Skin epidermis (tissue), 12 donors: ENCODE measurements at regions not wholly inside any gene's neighbourhood (a gene's known extent, or its start where the extent isn't known, plus 50 kb on each side); places are given as distances from the start of the nearest gene placed in this dataset.

ENCODE experiments used
- H3K27ac ChIP-seq, 21 experiments: fragments of 200-600 bp; sonication (generic) in 11 of 21; one replicate each; pipeline ENCODE4 v1.5.0; 2020; ENCODE audit warnings: mild to moderate bottlenecking in 3 of 21, inconsistent platforms in 2 of 21, moderate library complexity in 2 of 21
- H3K4me3 ChIP-seq, 7 experiments: fragments of 200-600 bp; sonication (generic) in 2 of 7; one replicate each; pipeline ENCODE4 v1.5.0; 2020; ENCODE audit warnings: inconsistent platforms in 2 of 7, mild to moderate bottlenecking in 2 of 7, moderate library complexity in 1 of 7

DNA sequence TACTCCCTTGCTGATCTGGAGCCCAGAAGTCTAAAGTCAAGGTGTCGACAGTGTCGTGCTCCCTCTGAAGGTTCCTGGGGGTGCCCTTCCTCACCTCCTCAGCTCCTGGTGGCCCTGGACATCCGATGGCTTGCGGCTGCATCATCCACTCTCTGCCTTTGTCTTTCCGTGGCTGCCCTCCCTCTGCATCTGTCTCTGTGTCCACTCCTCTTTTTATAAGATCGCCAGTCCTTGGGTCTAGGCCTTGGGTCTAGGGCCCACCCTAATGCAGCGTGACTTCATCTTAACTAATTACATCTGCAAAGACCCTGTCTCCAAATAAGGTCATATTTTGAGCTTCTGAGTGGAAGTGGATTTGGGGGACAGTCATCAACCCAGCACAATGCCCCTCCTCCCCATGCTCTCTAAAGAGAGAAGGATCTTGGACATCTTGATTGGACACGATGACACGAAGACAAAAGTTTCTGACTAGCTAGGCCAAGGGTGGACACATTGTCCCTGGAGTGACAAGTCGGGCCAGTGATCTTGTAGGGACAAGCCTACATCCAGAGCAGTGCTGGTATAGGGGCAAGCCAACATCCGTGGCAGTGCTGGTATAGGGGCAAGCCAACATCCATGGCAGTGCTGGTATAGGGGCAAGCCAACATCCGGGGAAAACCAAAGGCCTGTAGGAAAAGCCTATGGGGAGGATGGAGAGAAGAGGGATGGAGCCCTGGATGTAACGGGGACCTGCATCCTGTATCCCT, 93.9 kb upstream of the DIO3 start:
- Histone ChIP-seq H3K27ac (no peak overlapping the region), H3K4me3 (no peak overlapping the region)

DNA sequence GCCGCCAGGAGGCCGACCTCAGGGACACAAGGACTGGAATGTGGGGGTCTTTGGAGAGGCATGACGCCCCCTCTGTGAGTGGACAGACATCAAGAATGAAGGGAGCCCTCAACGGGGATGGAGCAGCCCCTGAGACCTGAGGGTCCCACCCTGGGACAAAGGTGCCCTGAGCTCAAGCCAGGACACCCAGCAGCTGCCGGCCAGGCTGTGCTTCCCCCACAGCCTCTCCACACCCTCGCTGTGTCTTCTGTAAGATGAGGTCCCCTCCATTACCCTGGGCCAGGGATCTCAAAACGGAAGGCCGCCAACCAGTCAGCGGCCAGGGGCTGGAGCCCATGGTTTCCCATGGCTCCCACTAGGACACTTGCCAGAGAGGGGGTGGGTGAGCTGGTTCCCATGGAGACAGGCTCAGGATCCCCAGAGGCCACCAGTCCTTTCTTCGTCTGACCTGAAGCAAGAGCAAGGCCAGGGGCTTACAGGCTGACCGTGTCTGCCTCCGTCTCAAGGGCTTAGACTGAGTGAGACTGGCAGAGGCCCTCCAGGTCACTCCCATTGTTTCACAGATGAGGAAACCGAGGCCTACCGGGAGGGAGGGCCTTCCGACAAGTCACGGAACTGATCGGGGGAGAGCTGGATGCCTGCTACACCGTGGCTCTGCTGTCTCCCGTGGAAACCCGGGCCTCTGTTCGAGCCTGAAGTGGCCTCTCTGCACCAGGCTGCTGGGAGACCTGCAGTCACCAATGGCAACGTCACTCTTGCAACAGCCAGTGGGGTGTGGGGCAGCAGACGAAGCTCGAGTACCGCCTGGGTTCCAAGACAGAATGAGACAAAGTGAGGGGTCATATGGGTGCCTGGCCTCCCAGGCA, 91.7 kb upstream of the DIO3 start:
- H3K27ac ChIP-seq, result no peak overlapping the region
- no peak overlapping the region for H3K4me3 ChIP-seq

DNA sequence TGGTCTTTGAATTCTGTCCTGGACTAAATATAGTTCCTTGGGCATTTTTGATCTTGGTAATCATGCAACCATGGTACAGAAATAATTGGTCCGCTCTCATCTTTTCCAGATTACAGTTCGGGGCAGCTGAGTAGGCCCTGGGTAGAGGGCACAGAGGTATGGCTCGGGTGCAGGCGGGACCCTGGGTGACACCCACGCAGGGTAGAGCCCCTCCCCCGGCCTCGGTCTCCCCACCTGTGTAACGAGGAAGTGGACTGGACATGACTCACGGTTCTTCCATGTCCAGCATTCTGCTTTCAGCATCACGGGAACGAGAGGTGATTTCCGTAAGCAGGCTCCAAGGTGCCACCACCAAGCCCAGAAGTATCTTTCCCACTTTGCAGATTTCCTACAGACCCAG, 91.0 kb upstream of the DIO3 start:
- Histone ChIP-seq H3K4me3 (no peak overlapping the region), H3K27ac (no peak overlapping the region)

DNA sequence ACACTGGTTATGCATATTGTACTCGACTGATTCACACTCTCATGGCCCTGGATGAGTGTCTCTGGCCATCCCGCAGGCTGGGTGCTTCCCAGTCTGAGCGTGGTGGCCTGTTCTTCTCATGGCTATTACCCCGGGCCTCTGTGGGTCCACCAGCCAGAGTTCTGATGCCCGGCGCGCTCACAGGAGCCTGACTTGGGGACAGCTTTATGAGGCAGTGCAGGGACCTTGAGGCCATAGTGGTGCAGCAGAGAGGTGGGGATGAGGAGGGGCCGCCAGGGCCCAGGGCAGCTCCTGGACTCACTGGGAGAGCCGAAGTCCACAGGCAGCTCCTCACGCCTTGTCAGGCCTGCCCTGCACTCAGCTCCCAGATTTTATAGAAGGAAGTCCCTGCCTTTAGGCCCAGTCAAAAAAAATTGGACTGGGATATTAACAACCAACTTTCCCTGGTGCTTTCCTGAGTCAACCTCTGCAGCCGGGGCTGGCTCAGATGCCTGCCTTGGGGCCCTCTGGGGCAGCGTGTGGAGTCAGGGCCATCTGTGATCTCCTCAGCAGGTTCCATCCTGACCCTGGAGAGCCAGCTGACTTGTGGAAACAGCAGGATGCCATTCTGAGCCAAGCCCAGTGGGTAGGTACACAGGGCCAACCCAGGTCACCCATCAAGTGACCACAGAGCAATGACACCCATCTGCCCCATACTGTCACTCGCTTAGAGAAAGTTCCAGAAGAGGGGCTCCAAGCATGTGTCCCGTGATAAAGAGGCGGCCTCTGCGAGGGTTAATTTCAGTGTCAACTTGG, 89.4 kb upstream of the DIO3 start:
- Histone ChIP-seq H3K4me3 (no peak overlapping the region), H3K27ac (no peak overlapping the region)

DNA sequence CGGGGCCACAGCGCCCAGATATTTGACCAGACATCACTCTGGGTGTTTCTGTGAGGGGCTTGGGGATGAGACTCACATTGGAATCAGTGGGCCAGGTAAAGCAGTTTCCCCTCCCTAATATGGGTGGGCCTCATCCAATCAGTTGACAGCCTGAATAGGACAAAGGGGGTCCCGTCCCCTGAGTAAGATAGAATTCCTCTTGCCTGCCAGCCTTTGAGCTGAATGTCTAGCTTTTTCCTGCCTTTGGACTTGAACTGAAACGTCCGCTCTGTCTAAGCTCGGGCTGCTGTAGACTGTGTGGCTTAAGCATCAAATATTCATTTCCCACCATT, 88.8 kb upstream of the DIO3 start:
- no peak overlapping the region for H3K27ac ChIP-seq

DNA sequence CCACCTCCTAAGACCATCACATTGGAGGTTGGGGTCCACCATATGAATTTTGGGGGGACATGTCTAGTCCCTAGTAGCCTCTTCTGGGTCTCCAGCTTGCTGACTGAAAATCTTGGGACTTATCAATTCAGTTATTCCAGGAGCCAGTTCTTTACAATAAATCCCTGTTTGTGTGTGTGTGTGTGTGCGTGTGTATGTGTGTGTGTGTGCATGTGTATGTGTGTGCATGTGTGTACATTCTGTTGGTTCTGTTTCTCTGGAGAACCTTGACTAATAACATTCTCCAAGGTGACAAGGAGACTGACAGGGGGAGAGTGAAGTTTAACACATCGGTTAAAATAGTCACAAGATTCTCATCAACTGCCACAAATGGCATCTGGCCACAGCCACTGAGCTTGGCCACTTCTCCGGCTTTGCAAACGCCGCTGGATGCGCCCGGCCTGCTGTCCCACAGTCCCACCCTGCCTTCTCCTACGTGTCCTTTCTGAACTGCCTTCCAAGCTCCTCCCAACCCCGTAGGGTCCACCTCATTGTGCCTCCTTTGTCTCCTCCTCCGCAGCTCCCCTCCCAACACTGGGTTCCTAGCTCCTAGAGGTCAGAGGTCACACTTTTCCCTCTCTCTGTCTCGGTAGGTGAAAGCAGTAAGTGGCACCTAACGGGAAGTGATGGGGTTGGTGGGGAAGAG, 88.1 kb upstream of the DIO3 start:
- no peak overlapping the region for H3K4me3 ChIP-seq
- peak overlapping the region in 3 of 21 experiments; percentile 60 to 83 (median 78) for H3K27ac ChIP-seq

More for the DNA sequence above, 88.8 kb upstream of the DIO3 start:
- no peak overlapping the region for H3K4me3 ChIP-seq

DNA sequence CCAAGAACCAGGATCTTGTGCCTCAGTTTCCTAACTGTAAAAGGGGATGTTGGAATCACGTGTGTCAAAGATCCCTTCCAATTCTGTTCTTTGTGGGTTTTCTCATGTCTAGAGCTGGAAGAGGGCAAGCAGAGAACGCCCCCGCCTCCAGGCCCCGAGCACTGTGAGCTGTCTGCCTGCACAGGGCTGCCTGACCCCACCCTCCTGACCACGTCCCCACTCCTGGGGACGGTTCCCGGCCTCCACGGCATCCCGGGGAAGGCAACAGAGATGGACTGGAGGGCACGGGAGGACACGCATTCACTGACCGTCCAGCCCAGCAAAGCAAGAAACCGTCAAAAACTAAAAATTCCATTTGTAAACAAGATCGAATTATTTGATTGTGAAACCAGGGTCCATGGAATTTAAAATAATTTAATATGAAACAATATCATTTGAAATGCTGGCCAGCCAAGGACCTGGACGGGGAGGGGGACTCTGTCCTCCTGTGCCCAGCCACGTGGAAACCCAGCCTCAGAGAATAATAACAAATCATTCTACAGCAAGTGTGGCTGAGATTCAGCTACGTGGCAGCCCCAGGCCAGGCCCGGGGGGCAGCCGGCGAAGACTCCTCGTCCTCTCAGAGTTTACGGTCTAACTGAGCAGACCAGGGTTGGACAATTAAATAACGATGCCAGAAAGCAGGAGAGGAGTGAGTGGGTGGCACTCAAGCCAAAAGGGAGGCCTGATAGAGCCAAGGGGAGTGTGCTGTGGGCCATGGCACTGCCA, 87.3 kb upstream of the DIO3 start:
- Histone ChIP-seq H3K27ac (peak overlapping the region in 7 of 21 experiments; percentile 5 to 83 (median 28)), H3K4me3 (no peak overlapping the region)

DNA sequence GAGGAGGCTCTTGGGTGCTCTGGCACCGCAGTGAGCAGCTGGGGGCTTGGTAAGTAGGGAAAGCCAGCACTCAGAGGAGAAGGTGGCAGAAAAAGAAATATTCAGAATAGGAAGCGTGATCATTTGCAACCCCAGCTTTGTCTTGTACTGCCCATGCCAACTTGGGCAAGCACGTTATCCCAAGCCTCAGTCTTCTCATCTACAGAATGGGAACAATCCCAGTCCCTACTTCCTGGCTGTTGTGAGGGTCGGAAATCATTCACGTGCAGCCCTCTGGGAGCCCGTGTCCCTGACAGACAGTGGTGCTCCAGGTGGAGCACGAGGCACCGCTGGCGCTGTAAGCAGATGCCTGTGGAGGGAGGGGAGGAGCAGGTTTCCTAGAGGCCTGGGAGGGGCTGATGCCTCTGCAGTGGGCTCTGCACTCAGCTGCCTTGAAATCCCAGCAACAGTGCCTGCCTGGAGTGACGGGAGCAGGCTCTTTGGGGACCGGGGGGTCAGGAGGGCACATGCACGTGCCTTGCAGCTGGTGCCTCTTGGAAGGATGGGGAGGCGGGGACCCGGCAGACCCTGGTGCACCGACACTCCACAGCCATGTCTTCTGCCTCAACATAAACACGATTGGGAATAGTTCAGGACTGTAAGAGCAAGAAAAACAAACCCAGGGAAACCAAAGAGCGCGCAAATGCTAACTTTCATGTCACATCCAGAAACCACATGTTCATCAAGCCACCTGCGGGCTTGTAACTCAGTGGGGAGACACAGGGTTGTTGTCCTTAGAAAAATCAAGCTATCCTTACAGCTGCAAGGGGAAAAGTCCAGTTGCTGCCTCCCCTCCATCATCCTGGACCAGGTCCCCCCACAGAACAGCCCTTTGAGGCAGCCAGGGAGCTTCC, 86.5 kb upstream of the DIO3 start:
- no peak overlapping the region for H3K4me3 ChIP-seq
- H3K27ac ChIP-seq, result peak overlapping the region in 11 of 21 experiments; percentile 16 to 84 (median 73)

DNA sequence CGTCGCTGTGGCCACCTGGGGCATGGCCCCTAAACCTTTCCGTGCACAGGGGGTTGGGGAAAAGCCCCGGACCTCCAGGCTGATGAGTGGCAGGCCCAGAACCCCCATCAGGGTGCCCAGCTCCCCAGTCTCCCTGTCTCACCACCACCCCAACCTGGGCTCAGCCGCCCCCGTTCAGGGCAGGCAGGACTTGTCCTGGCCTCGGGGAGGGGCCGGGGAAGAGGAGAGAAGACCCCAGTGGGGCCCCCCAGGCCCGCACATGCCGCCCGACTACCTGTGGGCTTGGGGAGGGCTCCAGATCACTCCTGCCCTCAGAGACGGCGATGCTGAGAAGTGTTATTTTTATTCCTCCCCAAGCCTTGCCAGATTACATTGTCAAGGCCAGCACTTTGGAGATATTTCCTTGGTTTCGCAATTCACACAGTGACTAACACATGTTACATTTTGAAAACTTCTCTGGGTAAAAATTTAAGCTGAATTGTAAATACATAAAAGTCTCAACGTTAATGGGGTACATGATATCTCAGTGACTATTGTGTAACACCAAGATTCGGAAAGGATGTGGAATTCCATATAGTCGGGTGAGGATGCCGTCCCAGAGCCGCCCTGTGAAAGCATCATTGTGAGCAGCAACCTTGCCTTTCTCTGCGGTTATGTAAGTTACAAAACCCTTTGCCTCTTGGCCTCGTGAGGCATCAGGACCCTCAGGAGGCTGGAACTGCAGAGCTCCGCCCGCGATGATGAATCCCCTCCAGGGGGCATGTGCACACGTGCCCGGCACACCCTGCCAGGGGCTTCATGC, 85.6 kb upstream of the DIO3 start:
- Histone ChIP-seq H3K27ac (peak overlapping the region in 10 of 21 experiments; percentile 1 to 84 (median 74)), H3K4me3 (no peak overlapping the region)

DNA sequence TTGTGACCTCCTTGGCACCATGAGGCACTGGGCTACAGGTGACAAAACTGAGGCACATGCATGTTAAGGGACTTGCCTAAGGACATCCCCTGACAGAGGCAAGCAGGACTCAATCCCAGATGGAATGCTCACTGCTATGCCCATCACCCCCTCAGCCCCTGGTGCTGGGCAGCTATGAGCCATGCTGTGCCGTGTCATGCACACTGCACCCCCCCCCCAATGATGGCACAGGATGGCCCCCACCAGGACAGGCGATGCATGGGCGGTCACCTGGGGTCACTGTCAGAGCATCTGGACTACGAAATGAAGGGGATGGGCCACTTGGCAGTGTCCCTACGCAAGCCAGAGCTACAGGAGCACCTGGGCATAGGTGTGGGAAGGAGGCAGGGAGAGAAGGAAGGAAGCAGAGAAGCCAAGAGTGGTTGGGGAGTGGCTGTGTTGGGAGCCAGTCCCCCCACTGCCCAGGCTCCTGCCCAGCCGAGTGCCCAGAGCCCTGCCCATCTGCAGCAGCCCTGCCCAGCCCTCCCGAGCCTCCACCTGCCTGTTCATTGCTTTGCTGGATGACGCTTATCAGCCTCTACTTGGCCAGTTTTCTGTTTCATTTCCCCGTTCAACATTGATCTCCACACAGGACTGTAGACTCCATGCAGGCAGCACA, 84.9 kb upstream of the DIO3 start:
- H3K4me3 ChIP-seq, result no peak overlapping the region

DNA sequence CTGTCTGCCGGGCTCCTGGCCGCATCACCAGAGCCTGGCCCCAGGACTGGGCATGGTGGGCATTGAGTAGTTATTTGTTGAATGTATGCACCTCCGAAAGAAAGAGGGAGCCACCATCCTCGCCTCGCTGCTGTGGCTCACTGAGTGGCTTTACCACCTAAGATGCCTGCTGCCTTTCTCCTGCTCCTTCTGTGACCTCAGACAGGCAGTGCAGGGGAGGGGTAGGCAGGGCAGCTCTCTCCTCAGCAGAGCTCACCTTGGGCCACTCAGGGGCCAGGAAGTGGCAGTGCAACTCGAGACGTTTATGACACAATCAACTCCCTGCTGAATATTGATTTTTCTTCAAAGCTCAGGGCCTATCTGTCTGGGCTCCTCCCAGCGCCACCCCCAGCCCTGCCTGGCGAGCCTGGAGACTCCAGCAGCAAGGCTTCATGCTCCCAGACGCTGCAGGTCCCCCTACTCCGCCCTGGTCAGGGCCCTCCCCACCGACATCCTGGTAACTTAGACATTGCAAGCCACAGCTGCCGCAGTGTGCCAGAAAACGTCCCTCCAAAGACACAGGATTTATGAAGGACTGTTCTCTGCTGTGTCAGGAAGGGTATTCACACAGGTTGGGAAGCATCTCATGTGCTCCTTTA, 84.3 kb upstream of the DIO3 start:
- no peak overlapping the region for H3K4me3 ChIP-seq
- peak overlapping the region in 2 of 21 experiments; percentile 4 to 52 for H3K27ac ChIP-seq

More for the DNA sequence above, 84.9 kb upstream of the DIO3 start:
- peak overlapping the region in 5 of 21 experiments; percentile 2 to 66 (median 52) for H3K27ac ChIP-seq

DNA sequence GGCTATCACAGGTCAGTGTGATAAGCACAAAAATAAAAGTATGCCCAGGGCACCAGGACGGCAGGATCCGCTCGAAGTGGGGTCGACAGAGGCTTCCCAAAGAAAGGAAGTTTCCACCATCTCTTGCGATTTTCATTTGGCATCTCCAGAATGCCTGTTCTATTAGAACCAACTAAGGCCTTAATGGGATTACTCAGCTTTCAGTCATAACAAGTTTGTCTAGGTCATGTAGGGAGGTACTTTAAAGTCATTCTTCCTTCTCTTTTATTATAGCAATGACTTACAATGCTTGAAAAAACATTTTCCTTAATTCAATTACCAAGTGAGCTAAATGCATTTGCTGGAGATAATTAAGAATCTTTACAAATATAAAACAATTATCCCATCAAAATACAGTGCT, 83.6 kb upstream of the DIO3 start:
- Histone ChIP-seq H3K4me3 (no peak overlapping the region), H3K27ac (peak overlapping the region in 1 of 21 experiments; percentile 10)

DNA sequence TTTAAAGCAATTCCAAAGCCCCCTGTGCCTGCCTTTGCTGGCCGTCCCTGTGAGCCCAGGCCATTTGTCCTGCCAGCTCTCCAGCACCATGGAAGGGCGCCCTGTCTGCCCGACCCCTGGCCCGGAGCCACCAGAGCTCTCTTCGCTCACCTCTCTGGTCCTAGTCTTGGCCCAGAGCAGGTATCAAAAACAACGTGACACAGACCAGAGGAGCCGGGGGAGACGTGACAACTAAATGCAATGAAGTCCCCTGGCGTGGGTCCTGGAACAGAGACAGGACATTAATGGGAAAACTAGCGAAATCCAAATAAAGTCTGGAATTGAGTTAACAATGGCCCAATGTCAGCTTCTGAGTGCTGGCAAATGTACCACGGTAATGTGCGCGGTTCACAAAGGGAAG, 83.2 kb upstream of the DIO3 start:
- Histone ChIP-seq H3K27ac (peak overlapping the region in 1 of 21 experiments; percentile 39), H3K4me3 (no peak overlapping the region)

DNA sequence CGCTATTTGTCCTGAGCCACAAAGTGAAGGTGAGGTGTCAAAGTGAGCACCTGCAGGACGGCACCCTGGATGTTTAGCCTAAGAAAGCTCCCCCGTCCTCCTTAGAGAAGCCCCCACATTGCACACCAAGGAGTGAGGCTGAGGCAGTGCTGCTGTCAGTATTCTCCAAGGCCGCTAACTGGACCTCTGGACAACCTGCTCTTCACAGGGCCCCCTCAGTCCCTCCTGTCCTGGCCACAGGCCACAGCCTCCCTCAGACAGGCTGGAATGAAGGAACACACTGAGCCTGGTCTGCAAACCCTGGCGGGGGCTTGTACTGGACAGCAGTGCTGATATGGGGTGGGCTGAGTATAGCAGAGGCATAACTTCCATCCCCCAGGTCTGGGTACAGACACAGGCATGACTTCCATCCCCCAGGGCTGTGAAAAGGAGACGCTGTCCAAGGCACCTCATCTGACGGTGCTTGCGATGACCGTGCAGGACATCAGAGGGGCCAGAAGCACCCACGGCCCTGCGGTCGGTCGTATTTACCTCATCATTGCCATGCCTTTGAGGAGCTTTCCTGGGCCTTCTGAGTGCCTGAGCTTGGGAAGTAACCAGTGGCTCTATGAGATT, 82.4 kb upstream of the DIO3 start:
- no peak overlapping the region for H3K4me3 ChIP-seq
- no peak overlapping the region for H3K27ac ChIP-seq

DNA sequence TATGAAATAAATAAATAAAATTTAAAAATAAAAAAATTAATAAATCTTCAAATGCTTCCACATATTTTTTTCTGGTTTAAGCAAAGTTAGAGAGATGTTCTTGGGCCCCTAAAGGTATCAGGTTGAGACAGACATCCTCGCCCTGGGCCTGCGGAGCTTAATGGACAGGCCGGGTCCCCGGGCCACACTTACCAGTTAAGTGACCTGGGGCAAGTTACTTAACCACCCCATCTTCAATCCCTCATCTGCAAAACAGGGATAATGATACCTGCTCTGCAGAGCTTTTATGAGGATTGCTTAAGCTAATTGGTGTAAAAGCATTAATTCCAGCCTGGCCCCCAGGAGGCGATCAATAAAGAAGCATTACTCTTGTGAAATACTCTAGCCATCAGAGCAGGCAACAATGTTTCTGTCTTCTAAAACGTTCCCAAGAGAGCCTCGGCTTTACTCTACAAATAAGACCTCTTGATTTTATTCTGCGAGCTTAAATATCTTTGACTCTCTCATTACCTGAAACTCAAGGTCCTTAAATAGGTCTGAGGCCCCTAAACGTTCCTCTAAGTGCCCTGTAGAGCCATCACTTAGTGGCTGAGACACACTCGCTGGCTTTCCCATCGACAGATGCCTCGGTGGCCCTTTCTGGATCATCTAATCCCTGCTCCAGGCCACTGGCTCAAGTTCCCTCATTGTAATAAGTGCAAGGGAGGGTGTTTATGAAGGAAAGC, 81.1 kb upstream of the DIO3 start:
- Histone ChIP-seq H3K27ac (peak overlapping the region in 2 of 21 experiments; percentile 10 to 48), H3K4me3 (no peak overlapping the region)
